Activated naive CD8-positive, alpha-beta T cell treated with anti-CD3 and anti-CD28 coated beads, Interleukin-2, amount 10 ng/mL, durations not matched to agents 7 days and 5 days (primary cell): ENCODE measurements at regions not wholly inside any gene's neighbourhood (a gene's known extent, or its start where the extent isn't known, plus 50 kb on each side); places are given as distances from the start of the nearest gene placed in this dataset.

Source experiments
- ATAC-seq: fragments of 150-1000 bp; cut with Tn5 transposase; one replicate; pipeline ENCODE4 v1.10.0; 2021; ENCODE audit warnings: low read depth, moderate library complexity
- POLR2A ChIA-PET: fragments of 350-600 bp; sonication (Branson Sonifier 250); formaldehyde crosslinking; loops from one replicate; lab custom pipeline; 2021; ENCODE audit warnings: antibody characterized with exemption; lab: Charles Lee
- DNase-seq: peaks from one replicate; pipeline ENCODE4 v3.0.0; 2021
- H3K27ac Mint-ChIP-seq: one replicate; pipeline ENCODE4 v1.8.0; 2022; ENCODE audit warnings: mild to moderate bottlenecking, mixed read lengths
- H3K27me3 Mint-ChIP-seq: one replicate; pipeline ENCODE4 v1.8.0; 2022; ENCODE audit warnings: mild to moderate bottlenecking, moderate library complexity, mixed read lengths
- H3K36me3 Mint-ChIP-seq: one replicate; pipeline ENCODE4 v1.8.0; 2021; ENCODE audit warnings: mild to moderate bottlenecking, mixed read lengths
- H3K4me1 Mint-ChIP-seq: one replicate; pipeline ENCODE4 v1.8.0; 2021; ENCODE audit warnings: mixed read lengths
- H3K4me3 Mint-ChIP-seq: one replicate; pipeline ENCODE4 v1.8.0; 2022; ENCODE audit warnings: mild to moderate bottlenecking, moderate library complexity, mixed read lengths
- H3K9me3 Mint-ChIP-seq: one replicate; pipeline ENCODE4 v1.8.0; 2021; ENCODE audit warnings: mixed read lengths

DNA sequence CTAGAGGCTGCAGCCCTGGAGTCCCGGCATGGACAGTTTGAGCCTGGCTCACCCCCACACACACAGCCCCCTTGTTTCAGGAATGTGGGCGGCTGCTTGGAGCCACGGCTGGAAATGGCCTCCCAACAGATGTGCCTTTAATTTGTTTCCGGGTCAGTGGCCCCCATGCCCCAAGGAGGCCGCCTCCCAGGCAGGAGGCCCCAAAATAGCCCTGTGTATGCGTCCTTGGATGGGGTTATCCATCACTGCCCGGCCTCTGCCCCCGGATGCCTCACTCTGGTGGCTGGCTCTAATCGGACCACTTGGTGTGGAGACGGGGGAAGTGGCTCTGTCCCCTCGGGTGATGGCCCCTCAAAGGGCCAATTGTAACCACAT is 151.9 kb upstream of the MYCN start:
- H3K36me3 Mint-ChIP-seq, result no peaks in the 10 kb centered on the region
- POLR2A ChIA-PET, result no interaction called here
- ATAC-seq (no peak), DNase-seq (no peak)
- no peaks in the 10 kb centered on the region for H3K9me3 Mint-ChIP-seq
- H3K4me1 Mint-ChIP-seq, result no peaks in the 10 kb centered on the region
- no peak overlapping the region for H3K4me3 Mint-ChIP-seq
- H3K27ac Mint-ChIP-seq, result no peak overlapping the region
- H3K27me3 Mint-ChIP-seq, result peaks cover 2% of the 10 kb centered on the region

DNA sequence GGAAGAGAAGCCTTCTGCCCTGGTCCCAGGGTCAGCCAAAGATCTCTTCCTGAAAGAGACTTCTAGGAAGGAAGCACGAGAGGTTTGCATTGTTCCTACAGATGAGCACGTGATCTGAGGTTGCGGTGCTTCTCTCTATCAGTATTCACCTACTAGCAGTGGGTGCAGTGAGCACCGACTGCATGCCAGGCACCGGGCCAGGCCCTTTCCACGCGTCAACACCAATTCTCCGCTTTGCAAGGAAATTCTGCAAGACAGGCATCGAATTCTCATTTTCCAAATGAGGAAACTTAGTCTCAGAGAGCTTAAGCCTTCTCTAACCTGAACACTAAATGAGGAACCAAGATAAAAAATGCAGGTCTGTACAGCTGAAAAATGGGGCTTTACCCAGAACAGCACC is 151.5 kb upstream of the MYCN start:
- H3K4me3 Mint-ChIP-seq, result no peak overlapping the region
- no peak overlapping the region for H3K27ac Mint-ChIP-seq
- ATAC-seq (no peak), DNase-seq (no peak)
- POLR2A ChIA-PET, result no interaction called here
- peaks cover 2% of the 10 kb centered on the region for H3K27me3 Mint-ChIP-seq
- H3K9me3 Mint-ChIP-seq, result no peaks in the 10 kb centered on the region
- H3K4me1 Mint-ChIP-seq, result no peaks in the 10 kb centered on the region
- H3K36me3 Mint-ChIP-seq, result no peaks in the 10 kb centered on the region

DNA sequence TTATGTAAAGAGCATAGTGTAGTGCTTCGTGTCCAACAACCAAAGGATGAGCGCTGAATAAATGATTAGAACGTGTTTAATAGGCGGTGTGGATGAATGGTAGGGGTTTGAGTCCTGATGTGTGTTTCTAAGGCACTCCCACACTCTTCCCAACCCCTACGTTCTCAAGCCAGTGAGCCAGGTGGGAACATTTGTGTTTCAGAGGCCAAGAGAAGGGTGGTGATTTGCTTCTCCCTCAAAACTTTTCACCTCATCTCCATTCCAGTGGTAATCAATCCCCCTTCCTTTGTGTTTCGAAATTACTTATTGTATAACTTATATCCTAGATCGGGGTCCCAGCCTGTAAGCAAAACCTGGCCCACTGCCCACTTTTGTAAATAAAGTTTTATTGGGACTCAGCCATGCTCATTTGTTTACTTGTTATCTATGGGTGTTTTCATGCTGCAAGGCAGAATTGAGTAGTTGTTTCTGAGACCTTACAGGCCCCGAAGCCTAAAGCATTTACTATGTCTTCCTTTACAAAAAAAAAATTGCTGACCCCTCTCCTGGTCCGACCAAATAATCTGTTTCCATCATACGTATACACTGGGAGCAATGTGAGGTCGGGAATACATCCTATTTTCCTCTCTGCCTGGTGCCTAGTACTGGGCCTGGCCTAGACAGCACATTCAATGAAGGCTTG is 150.8 kb upstream of the MYCN start:
- Mint-ChIP-seq H3K27me3 (peaks cover 2% of the 10 kb centered on the region), H3K4me1 (no peaks in the 10 kb centered on the region), H3K9me3 (no peaks in the 10 kb centered on the region), H3K36me3 (no peaks in the 10 kb centered on the region), H3K4me3 (no peak overlapping the region), H3K27ac (no peak overlapping the region)
- ATAC-seq (no peak), DNase-seq (no peak)
- POLR2A ChIA-PET, result no interaction called here

DNA sequence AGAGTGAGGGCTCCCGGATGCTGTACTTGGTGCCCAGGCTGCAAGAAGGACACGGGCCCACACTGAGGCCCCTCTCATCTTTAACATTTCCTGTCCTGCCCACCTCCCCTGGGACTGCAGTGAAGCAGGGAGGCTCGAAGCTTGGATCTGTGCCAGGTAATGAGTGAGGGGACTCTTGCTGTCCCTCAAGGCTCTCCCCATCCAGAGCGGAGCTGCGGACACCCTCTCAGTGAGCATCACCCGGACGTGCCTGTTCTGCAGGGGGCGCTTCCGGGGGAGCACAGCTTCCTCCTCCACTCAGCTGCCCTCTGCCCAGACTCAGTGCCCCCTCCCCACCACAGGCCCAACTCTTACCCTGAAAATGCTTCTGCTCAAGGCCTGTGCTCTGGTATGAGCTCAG is 150.0 kb upstream of the MYCN start:
- no peaks in the 10 kb centered on the region for H3K36me3 Mint-ChIP-seq
- POLR2A ChIA-PET, result no interaction called here
- peaks cover 2% of the 10 kb centered on the region for H3K27me3 Mint-ChIP-seq
- no peaks in the 10 kb centered on the region for H3K9me3 Mint-ChIP-seq
- no peaks in the 10 kb centered on the region for H3K4me1 Mint-ChIP-seq
- ATAC-seq (no peak), DNase-seq (no peak)
- H3K4me3 Mint-ChIP-seq, result no peak overlapping the region
- no peak overlapping the region for H3K27ac Mint-ChIP-seq

DNA sequence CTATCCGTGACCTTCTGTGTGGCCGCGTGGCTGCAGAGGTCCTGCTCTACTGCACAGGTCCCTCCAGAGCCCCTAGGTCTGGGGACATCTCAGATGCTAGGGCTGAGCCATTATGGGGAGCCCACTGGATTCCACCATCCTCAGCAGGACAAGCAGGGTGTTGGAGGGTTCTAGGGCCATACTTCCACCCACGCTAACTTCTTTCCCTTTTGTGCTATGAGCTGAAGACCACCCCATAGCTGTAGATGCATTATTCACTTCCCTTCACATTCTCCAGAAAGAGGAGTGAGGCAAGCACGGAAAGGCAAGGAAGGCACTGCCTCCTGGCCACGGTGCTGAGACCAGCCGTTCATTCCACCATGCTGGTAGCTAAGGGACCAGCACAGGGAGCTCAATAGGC is 149.5 kb upstream of the MYCN start:
- peaks cover 2% of the 10 kb centered on the region for H3K27me3 Mint-ChIP-seq
- H3K9me3 Mint-ChIP-seq, result no peaks in the 10 kb centered on the region
- ATAC-seq, result no peak
- POLR2A ChIA-PET, result no interaction called here
- H3K36me3 Mint-ChIP-seq, result no peaks in the 10 kb centered on the region
- H3K4me3 Mint-ChIP-seq, result no peak overlapping the region
- H3K4me1 Mint-ChIP-seq, result no peaks in the 10 kb centered on the region
- DNase-seq, result no peak
- no peak overlapping the region for H3K27ac Mint-ChIP-seq

DNA sequence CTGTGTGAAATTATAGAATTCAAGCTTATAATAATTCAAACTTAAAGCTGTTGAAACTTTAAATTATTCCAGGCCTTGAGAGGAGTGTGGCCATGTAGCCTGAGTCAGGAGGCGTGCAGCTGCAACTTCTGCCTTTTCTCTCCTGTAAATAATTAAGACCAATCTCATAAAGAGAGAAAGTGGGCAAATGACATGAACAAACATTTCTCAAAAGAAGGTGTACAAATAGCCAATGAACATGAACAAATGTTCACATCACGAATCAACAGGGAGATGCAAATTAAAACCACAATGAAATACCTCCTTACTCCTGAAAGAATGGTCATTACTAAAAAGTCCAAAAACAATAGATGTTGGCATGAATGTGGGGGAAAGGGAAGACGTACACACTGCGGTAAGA is 149.1 kb upstream of the MYCN start:
- H3K27me3 Mint-ChIP-seq, result peaks cover 2% of the 10 kb centered on the region
- no peak overlapping the region for H3K4me3 Mint-ChIP-seq
- no peaks in the 10 kb centered on the region for H3K36me3 Mint-ChIP-seq
- POLR2A ChIA-PET, result no interaction called here
- DNase-seq (no peak), ATAC-seq (no peak)
- H3K9me3 Mint-ChIP-seq, result no peaks in the 10 kb centered on the region
- no peaks in the 10 kb centered on the region for H3K4me1 Mint-ChIP-seq
- H3K27ac Mint-ChIP-seq, result no peak overlapping the region

DNA sequence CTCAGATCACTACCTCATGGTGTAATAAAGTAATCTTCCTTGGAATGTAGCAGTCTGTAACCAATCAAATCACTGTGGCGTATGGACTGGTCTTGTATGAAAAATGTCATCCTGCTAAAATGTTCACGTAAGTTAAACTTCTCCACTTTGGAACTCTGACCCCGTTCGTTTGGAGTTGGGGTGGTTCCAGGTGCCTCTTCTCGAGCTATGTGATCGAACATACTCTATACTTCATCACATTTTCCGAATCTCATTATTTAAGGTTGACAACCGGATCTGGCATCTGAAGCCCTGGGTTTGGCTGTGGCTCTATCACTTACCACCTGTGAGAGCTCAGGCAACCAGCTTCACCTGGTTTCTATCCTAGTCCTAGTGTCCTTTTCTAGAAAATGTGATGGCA is 148.0 kb upstream of the MYCN start:
- no peaks in the 10 kb centered on the region for H3K9me3 Mint-ChIP-seq
- H3K27ac Mint-ChIP-seq, result no peak overlapping the region
- DNase-seq (no peak), ATAC-seq (no peak)
- POLR2A ChIA-PET, result no interaction called here
- no peaks in the 10 kb centered on the region for H3K4me1 Mint-ChIP-seq
- H3K27me3 Mint-ChIP-seq, result peaks cover 2% of the 10 kb centered on the region
- no peaks in the 10 kb centered on the region for H3K36me3 Mint-ChIP-seq
- no peak overlapping the region for H3K4me3 Mint-ChIP-seq

DNA sequence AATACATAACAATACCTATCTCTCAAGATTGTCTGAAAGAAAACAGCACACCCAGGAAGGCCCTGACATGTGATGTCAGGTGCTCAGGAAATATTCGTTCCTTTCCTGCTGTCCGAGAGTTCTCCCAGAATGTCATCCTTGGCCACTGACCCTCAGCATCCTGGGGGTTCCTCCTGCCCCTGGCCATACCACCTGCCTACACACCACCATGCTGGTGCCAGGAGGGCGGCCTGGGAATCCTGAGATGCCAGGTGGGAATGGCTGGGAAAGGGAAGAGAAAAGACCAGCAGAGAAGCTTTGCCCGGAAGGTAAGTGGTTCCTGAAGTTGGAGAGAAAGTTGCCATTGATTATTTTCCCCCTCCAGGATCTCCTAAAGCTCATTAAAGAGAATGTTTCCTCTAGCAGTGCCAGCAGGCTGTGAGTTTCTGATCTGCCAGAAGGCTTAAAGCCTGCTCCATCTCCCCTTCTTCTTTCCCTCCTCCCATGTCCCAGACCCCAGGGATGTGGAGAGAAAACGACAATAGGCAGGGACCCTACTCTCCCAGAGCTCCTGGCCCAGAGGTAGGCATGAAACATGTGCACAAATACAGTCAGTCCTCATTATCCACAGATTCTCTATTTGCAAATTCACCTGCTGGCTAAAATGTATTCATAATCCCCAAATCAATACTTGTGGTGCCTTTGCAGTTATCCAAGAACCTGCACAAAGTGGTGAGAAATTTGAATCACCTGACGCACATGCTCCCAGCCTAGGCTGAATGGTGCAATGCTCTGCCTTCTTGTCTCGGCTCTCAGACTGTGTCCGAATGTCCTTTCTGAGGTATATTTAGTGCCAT is 147.1 kb upstream of the MYCN start:
- Mint-ChIP-seq H3K4me1 (no peaks in the 10 kb centered on the region), H3K4me3 (no peak overlapping the region), H3K9me3 (no peaks in the 10 kb centered on the region), H3K27me3 (no peaks in the 10 kb centered on the region), H3K36me3 (no peaks in the 10 kb centered on the region), H3K27ac (no peak overlapping the region)
- POLR2A ChIA-PET, result no interaction called here
- no peak for ATAC-seq
- DNase-seq, result no peak

DNA sequence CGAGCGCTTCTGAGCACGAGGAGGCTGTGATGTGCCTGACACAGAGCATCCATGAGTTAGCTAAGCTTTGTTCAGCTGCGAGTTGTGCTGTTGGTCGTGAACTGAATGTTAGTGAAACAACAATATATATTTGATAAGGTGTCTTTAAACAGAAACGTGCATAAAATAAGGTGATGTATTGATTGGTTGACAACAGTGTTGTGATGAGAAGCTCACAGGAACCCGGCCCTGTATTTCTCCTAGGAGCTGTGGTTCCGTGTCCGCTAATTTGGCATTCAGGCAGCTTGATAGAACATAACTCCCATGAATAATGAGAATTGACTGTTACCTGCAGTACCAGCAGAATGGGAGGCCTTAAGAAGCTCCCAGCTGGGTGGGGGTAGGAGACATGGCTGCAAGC is 146.4 kb upstream of the MYCN start:
- H3K36me3 Mint-ChIP-seq, result no peaks in the 10 kb centered on the region
- POLR2A ChIA-PET, result no interaction called here
- no peaks in the 10 kb centered on the region for H3K9me3 Mint-ChIP-seq
- H3K4me1 Mint-ChIP-seq, result no peaks in the 10 kb centered on the region
- H3K27me3 Mint-ChIP-seq, result no peaks in the 10 kb centered on the region
- no peak overlapping the region for H3K27ac Mint-ChIP-seq
- no peak overlapping the region for H3K4me3 Mint-ChIP-seq
- ATAC-seq (no peak), DNase-seq (no peak)

DNA sequence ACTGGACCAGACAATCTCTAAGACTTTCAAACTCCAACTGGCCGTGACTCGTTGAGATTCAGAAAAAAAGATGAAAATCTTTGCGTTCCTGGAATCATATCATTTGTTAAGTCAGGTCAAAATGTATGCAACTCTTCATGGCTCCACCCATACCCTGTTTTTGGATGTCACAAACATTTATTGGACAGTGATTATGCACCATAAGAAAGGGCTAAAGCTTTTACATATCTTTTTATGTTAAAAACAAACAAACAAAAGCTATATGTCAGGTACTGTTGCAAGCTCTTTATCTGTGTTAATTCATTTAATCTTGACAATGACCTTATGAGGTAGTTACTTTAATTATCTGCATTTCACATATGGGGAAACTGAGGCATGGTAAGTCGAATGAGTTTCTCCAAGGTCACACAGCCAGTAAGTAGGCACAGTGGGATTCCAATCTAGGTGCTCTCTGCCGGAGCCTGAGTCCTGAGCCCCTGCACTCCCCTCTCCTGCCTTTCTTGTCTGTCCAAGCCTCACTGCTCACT is 145.7 kb upstream of the MYCN start:
- Mint-ChIP-seq H3K4me1 (no peaks in the 10 kb centered on the region), H3K36me3 (no peaks in the 10 kb centered on the region), H3K9me3 (no peaks in the 10 kb centered on the region), H3K27me3 (no peaks in the 10 kb centered on the region), H3K4me3 (no peak overlapping the region), H3K27ac (no peak overlapping the region)
- POLR2A ChIA-PET, result no interaction called here
- ATAC-seq (no peak), DNase-seq (no peak)

DNA sequence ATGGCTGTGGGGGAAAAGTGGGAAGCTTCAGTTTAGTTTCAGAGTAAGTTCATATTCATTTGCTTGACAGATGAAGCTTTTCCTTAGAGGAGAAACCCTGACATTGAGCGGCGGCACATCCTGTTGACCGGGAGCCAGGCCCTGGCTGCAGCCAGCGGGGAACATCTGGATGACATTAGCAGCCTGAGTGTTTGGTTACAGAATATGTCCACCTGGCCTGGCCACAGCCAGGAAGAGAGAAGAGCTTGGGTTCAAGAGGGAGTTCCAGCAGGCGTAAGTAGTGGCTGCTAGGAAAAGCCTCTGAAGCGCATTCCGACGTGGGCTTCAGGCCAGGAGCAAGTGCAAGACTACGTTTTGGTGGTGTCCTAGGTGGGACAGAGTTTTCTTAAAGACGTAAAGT is 144.9 kb upstream of the MYCN start:
- H3K9me3 Mint-ChIP-seq, result no peaks in the 10 kb centered on the region
- POLR2A ChIA-PET, result no interaction called here
- no peak overlapping the region for H3K27ac Mint-ChIP-seq
- no peaks in the 10 kb centered on the region for H3K4me1 Mint-ChIP-seq
- H3K36me3 Mint-ChIP-seq, result no peaks in the 10 kb centered on the region
- no peak for DNase-seq
- ATAC-seq, result no peak
- no peaks in the 10 kb centered on the region for H3K27me3 Mint-ChIP-seq
- no peak overlapping the region for H3K4me3 Mint-ChIP-seq

DNA sequence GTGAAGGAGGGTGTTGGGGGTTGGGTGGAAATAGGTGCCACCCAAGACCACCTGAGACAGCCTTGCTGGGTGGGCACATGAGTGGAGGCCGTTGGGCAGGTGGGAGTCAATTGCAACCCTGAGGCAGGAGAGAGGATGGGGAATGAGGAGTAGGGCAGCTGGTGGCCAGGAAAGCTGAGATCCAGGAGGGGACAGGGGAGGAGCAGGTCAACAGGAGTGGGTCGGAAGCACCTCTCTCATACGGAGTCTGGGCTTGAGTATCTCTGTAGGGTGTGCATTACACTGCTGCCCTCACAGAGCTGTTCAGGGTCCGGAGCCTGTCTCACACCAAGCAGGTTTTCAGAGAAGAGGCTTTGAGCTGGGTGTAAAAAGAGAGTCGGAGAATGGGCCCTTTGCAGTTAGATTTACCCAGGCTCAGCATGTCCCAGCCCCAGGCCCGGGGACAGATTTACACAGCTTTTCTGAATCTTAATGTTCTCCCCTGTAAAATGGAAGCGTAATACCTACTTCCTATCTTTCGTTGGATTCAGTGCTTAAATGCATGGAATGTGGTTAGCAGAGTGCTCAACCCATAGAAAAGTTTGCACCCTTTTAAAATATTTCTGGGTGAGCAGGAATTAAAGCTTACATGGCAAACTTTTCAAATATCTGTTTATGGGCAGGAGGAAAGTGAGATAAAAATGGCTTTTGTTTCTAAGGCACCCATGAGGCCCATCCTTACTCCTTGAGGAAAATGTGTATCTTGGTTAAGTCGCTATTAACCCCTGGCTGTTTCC is 144.0 kb upstream of the MYCN start:
- Mint-ChIP-seq H3K4me1 (no peaks in the 10 kb centered on the region), H3K36me3 (no peaks in the 10 kb centered on the region), H3K27me3 (no peaks in the 10 kb centered on the region), H3K9me3 (no peaks in the 10 kb centered on the region), H3K27ac (no peak overlapping the region), H3K4me3 (no peak overlapping the region)
- POLR2A ChIA-PET, result no interaction called here
- no peak for ATAC-seq
- DNase-seq, result no peak

DNA sequence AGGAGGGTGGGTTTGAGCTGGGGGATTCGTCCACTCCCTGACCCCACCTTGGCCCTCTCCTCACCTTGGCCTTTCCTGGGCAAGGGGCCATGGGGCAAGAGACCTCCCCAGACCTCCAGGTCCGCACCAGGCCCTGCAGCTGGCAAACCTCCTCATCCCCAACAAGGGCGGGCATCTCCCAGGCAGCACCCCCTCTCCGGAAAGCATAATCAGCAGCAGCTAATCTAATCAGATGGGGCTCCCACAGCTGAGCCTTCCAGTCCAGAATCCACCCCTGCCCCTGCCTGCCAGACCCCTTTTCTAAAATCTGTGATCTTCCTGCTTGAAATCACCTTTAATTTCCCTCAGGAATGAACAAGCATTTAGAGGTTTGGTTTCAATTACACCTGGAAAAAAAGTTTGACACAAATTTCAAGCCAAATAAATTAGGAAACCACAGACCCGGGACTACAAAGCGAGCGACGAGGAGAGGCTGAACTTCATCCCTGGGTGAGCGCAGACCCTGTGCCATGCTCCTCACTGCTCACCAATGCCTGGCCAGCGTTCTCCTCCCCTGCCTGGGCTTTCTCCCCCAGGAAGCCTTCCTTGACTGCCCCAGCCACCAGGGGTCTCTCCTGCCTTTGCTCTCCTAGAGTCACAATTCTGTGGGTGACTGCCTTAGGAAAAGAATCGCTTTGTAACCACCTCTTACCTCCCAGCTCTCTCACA is 143.0 kb upstream of the MYCN start:
- no peaks in the 10 kb centered on the region for H3K36me3 Mint-ChIP-seq
- H3K4me1 Mint-ChIP-seq, result no peaks in the 10 kb centered on the region
- no peak overlapping the region for H3K27ac Mint-ChIP-seq
- no peak for ATAC-seq
- H3K4me3 Mint-ChIP-seq, result no peak overlapping the region
- no peak for DNase-seq
- H3K9me3 Mint-ChIP-seq, result no peaks in the 10 kb centered on the region
- H3K27me3 Mint-ChIP-seq, result no peaks in the 10 kb centered on the region
- POLR2A ChIA-PET, result no interaction called here
